T-helper 1 cell treated with Interleukin-12 subunit alpha and Interleukin-12 subunit beta and Interleukin-4 antibody, amounts not matched to agents 30 ng/mL and 1 ng/mL, for 36 hours (primary cell): ENCODE measurements at regions not wholly inside any gene's neighbourhood (a gene's known extent, or its start where the extent isn't known, plus 50 kb on each side); places are given as distances from the start of the nearest gene placed in this dataset.
"Not testable (repeated sequence)": the region's sequence is repeated elsewhere in the genome, so short reads cannot be mapped to it uniquely, and the experiment has no call there.

ENCODE experiments used
- intact Hi-C: fragments of 100-400 bp; cut with micrococcal nuclease; formaldehyde crosslinking; loops from one replicate; pipeline ENCODE4 v1.15.1; 2024

DNA sequence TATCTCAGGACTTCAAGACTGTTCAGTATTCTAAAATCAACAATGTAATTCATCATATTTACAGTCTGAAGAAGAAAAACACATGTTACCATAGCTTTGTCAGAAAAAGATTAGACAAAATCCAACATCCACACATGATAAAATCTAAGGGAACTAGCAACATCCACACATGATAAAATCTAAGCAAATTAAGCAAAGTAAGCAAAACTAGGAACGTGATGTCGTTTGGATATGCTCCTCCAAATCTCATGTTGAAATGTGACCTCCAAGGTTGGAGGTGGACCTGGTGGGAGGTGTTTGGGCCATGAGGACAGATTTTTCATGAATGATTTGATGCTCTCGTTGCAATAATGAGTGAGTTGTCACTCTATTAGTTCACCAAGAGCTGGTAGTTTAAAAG, 717.3 kb upstream of the HS6ST1 start:
- intact Hi-C loops: no loop called here

DNA sequence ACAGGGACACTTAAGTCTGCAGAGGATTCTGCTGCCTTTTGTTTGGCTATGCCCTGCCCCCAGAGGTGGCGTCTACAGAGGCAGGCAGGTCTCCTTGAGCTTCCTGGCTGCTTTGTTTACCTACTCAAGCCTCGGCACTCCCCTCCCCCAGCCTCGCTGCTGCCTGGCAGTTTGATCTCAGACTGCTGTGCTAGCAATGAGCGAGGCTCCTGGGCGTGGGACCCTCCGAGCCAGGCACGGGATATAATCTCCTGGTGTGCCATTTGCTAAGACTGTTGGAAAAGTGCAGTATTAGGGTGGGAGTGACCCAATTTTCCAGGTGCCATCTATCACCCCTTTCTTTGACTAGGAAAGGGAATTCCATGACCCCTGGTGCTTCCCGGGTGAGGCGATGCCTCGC, 725.0 kb upstream of the HS6ST1 start:
- intact Hi-C loops: not testable (repeated sequence)

DNA sequence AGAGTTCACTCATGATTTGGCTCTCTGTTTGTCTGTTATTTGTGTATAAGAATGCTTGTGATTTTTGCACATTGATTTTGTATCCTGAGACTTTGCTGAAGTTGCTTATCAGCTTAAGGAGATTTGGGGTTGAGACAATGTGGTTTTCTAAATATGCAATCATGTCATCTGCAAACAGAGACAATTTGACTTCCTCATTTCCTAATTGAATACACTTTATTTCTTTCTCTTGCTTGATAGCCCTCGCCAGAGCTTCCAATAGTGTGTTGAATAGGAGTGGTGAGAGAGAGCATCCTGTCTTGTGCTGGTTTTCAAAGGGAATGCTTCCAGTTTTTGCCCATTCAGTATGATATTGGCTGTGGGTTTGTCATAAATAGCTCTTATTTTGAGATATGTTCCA, 727.8 kb upstream of the HS6ST1 start:
- intact Hi-C loops: not testable (repeated sequence)

DNA sequence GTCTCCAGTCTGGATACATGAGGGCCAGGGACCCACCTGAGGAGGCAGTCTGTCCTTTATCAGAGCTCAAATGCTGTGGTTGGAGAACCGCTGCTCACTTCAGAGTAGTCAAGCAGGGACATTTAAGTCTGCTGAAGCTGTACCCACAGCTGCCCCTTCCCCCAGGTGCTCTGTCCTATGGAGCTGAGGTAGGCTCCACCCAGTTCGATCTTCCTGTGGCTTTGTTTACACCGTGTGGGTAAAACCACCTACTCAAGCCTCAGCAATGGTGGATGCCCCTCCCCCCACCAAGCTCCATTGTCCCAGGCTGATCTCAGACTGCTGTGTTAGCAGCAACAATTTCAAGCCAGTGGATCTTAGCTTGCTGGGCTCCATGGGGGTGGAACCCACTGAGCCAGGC, 731.4 kb upstream of the HS6ST1 start:
- intact Hi-C loops: no loop called here

DNA sequence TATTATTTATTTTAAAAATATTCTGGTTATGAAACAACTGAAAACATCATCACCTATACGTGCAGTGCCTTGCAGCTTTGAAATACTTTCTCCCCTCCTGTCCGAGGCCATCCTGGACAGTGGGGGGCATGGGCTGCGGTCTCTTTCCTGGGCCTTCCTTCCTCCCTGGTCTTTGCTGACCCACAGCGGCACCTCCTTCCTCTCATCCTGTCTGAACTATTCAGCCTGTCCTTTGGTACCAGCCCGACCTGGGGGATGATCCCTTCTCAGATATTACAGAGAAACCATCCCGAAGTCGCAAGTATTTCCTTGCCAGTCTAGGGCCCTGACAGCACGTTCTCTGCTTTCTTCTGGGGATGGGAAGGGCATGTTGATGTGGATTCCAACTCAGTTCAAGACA, 736.6 kb upstream of the HS6ST1 start:
- intact Hi-C loops: no loop called here

DNA sequence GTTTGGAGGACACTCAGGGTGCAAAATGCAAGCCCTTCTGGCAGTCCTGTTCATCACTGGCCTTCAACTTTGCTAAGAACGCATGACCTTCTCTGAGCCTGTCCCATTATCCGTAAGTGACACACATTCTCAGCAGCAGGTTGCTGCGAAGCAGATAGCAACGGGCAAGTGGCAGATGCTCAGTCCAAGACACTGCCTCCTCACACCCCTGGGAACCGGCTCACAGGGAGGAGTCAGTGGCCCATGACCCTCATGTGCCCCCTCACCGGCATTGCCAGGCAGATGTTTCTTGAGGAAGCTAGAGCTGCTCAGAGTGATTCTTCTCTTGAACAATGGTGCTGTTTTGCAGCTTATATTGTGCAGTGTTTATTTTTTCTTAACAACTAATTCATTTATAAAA, 737.2 kb upstream of the HS6ST1 start:
- intact Hi-C loops: no loop called here

DNA sequence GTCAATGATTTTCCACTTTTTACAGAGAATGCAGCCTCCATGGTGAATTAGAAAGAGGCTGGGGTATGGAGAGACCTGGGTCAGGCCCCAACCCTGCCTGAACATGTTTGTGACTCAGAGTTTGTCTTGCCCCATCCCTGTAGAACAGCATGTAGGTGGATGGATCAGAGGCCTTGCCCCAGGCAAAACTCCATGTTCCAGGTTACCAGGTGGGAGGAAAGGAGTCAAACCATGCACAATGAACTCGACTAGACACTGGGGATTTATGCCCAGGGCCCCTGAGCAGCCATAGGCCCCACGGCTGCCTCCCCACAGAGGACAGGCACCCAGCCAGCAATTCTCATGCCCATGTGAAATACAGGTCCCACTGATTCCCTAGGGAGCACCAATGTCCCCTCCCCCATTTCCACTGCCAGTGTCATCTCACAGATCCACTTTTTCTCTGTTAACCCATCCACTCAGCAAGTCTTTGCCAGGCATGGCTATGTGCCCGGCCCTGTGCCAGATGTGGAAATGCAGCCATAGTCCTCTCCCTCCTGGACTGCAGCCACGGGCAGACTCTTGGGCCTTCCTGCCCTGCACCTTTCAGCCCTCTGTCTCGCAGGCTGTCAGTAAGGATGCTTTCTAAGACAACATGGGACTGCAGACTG, 737.8 kb upstream of the HS6ST1 start:
- intact Hi-C loops: no loop called here

DNA sequence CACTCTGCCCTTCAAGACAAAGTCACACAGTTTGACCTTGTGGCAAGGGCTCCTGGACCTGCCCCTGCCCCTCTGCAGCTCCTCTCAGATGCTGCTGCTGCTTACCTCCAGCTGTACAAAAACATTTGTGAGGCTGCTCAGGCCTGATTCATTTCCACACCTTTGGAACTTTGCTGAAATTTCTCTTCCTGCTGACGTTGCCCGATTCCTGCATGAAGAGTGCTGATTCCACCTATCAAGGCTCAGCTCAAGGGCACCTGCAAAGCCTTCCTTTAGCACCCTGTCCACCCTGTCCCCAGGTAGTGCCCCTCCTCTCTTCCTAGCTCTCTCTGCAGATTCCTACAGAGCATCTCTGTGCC, 738.3 kb upstream of the HS6ST1 start:
- intact Hi-C loops: no loop called here

DNA sequence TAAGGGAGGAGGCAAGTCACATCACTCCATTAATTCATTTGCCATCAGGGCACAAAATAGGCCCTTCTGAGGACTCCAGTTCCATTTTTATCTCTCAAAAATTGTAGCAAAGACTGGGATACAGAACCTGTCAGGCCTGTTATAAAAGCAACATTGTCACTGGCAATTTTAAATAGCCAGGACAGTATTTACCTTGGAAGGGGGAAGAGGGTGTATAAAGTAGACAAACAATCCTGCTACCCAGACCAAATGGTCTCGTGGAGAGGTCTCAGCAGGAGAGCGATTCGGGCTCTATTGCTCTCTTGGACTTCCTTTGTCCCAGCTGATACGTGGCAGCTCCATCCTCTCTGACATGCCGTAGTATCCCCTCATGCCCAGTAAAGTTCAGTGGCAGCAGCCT, 740.3 kb upstream of the HS6ST1 start:
- intact Hi-C loops: no loop called here

DNA sequence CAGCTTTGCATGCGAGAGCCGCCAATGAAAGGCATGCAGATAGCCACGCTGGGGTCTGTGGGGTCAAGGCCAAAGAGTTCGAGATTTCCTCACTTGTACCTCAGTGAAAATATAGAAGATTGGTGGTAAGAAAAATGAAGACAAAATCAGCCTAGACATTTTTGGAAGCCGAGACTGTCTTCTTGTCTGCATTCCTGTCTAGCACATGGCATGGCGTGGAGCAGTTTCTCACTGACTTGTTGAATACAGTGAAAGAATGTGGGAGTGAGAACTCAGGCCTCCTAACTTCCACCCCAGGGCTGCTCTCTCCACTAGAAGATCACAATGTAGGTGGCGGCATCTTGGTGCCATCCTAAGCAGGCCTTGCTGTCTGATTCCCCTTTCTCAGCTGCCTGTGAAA, 740.8 kb upstream of the HS6ST1 start:
- intact Hi-C loops: no loop called here

DNA sequence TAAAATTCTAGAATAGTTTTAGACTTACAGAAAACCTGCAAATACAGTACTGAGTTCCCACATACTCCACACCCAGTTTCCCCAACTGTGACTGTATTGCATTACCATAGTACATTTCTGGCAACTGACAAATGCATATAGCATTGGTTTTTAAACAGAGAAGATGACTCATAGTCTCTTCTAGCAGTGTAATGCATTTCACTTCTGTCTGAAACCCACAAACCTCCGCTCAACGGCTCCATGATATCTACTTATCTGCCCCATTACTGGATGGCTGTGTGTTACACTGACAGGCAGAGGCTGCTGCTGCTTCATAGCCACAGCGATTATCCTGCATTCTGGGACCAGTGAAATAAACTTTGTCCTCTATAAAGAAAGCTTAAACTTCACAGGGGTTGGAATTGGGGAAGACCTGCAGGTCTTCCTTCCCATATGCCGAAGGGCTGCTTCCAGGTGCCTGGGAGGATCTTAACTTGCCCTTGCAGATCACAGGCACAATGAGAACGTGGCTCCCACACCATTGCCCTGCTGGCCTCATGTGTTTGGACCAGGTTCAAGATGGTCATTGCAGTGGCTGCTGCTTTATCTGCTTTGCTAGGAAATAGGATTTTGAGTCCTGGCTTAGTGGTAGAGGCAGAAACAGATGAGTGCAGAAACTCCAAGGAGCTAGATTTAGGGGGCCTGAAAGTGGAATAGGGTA, 742.6 kb upstream of the HS6ST1 start:
- intact Hi-C loops: no loop called here

DNA sequence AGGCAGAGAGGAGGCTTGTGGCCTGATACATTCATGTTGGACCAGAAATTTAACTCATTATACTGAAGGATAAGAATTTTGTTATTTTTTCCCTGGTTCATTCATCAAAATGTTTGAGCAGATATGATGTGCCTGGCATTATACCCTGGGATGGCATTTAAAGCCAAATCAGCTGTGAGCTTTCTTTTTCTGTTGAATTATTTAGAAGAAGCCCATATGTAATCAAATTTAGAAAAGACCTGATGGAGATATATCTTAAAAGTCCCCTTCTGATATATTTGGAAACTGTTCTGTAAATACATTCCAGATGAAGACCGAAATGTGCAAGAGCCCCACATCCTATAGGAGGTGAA, 743.1 kb upstream of the HS6ST1 start:
- intact Hi-C loops: no loop called here

DNA sequence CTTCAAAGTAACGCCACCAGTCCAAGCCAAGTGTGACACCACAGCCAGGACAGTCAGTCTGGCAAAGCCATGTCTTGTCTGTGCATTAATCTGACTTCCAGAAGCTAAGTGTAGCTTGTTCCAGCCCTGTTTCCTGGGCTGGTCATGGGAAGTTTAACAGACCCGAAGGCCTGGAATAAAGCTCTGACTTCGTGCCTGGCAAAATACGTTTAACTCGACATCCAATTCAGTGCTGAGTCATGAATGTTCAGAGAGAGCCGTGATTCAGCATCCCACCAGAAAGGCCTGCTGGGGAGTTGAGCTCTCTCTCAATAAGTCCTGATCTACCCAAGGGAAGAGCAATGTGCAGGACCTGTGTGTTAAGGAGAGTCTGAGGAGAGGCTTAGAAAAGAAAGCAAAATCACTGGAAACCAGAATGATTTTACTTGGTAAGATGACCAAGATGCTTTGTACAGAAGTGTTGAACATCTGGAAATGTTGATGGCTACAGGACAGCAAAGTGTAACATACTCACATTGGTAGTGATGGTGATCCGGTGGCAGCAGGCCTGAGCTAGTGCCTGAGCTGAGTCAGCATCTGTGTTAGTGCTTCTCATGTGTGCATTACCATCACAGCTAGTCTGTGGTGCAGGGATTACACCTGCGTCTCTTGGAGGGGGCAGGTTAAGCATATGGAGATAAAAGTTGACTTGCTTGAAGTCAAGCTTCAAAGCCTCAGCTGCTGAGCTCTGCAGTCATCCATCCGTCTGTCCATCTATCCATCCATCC, 743.7 kb upstream of the HS6ST1 start:
- intact Hi-C loops: no loop called here

DNA sequence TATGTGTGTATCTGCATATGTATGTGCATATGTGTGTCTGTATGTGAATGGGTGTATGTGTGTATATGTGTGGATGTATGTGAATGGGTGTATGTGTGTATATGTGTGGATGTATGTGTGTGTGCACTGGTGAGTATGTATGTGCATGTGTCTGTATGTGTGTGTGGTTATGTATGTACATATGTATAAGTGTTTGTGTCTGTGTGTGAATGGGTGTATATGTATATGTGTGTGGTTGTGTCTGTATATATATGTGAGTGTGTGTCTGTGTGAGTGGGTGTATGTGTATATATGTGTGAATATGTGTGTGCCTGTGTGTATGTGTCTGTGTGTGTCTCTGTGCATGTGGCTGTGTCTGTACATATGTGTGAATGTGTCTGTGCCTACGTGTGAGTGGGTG, 748.4 kb upstream of the HS6ST1 start:
- intact Hi-C loops: no loop called here

DNA sequence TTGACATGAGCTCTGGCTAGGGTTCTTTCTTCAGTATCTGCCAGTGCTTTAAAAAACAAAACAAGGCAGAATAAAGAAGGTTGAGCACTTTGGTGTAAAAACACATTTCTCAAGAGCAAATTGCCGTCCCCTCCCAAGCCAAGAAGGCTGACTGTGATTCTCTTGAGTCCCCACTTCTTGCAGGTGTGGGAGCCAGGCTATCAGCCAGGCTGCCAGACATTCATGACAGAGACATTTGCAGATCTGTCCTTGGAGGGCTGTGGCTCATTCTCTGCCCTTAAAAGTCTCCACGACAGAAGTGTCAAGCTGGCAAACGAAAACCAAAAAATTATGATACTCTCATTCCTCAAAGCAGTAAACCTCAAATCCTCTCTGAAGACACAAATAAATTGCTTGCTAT, 749.3 kb upstream of the HS6ST1 start:
- intact Hi-C loops: no loop called here

DNA sequence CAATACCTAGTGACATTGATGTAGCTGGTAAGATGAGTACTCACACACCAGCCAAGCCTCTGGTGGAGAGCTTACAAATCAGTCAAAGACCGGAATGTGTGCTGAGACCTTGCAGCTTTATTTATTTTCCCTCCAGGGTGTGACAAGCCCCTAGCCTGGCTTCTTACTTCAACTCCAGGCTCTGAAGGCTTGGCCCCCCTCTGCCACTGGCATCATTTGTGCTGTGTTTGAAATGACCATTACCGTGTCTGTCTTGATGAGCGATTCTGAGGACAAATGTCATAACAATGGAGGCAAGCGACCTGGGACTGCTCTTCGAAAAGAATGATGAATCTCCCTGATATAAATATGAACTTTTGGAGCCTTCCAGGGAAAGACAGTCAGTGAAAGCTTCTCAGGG, 749.9 kb upstream of the HS6ST1 start:
- intact Hi-C loops: no loop called here

DNA sequence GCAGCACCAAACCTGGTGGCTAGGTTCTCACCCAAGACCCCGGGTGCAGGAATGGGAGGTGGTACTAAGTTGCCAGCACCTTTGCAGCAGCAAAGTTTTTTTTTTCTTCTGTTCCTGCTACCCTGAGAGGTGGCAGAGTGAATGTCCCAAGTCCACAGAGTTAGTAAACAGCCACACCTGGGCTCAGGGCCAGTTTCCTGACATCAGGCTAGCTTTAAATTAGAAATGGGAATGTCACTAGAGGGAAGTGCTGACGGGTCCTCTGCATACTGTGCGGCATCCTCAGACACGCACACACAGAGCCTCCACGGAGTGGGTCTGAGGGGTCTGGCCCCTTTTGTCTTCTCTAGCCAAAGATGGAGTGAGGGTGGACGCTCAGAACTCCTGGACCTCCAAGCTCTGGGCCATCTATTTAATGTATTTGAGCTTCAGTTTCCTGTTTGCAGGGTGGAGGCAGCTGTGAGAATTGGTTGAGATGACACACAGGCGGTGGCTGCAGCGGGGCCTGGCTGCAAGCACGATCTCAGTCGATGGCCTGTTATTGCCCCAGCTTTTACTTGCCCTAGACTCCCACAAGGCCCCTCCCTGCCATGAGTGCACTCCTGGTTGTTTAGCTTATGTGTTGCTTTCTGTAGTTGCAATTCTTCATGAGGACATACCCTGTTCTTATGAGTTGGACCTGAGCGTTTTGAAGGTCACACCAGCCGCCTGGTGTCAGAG, 751.4 kb upstream of the HS6ST1 start:
- intact Hi-C loops: no loop called here

DNA sequence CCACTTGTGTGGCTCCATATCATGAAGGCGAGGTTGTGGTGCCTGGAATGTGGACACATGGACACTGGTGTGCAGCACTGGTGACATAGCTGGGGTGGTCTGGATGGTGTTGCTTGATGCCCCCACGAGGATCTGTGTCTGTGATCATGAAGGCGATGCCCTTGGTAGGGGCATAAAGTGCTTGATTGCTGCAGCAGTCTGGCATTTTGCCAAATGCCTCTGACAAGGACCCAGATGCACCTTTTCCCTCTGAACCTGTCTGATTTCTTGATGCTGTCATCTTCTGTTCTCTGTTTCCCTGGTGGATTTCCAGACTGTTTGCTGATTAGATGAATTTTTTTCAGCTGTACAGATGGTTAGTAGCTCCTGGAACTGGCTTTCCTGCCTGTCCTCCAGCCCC, 752.0 kb upstream of the HS6ST1 start:
- intact Hi-C loops: no loop called here

DNA sequence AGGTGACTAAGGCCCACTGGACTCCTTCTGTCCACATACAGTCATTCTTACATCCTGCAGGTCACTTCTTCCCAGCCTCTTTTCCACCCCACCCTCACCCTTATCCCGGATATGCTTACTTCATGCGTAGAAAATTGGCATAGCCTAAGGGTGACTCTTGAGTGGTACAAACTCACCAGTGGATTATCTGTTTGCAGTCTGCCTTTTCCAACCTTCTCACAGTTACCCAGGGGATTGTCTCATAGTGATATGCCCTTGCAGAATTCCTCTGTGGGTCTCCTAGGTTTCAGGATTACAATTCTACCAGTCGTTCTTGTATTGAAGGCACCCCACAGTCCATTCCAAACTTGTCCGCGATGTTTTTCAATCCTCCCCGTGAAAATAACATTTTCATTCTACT, 752.9 kb upstream of the HS6ST1 start:
- intact Hi-C loops: no loop called here

DNA sequence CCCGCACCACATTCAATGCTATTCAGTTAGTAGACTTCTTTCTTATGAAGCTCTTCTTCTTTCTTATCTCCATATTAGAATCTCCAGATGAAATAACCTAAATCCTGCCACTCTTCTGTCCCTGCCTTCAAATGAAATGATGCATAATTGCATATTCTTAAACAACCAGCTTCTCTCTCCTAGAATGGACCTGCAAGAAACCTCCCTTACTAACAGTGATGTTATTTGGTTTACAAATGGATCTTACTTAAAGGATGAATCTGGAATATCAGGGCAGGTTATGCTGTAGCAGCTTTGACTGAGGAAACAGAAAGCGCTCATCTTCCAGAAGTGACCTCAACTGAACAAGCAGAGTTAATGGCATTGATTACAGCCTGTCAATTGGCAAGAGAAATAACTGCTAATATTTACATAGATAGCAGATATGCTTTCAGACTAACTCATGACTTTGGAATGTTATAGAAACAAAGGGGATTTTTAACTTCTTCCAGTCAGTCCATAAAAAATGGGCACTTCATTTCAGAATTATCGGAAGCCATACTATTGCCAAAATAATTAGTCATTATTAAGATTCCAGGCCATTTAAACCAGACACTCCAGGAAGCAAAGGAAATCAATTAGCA, 755.7 kb upstream of the HS6ST1 start:
- intact Hi-C loops: no loop called here

DNA sequence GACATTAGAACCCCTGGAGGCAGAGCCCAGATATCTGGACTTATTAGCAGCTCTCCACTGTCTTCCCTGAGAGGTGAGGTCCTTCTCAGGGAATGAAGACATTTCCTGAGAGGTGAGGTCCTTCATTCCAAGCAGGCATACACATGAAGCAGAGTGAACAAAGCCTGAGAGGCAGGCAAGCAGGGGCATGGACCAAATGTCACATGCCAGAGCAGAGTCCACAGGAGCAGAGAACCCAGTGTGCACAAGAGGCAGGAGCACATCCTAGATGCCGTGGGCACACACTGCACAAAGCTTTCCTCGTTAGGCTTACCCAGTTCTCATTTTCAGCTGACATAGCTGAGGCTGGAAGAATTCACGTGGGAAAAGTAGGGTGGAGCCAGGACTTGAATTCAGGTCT, 759.9 kb upstream of the HS6ST1 start:
- intact Hi-C loops: no loop called here
